ENCODE measurements at regions not wholly inside any gene's neighbourhood (a gene's known extent, or its start where the extent isn't known, plus 50 kb on each side); places are given as distances from the start of the nearest gene placed in this dataset.

- ChIA-PET CTCF (no interaction called here), RAD21 (ENCODE audit: low non-redundant PET in 1 of 2, low total read pairs in 2 of 2, uncharacterized antibody in 2 of 2, unreplicated experiment in 2 of 2) (no interaction called here), POLR2A (no interaction called here)
- H3K36me3 ChIP-seq (ENCODE audit: control insufficient read depth in 1 of 2, insufficient read depth in 2 of 2, low read length in 2 of 2) = no peaks in the 10 kb centered on the region
- no TSS peak for BruUV-seq (replicated peaks)
- H3K4me2 ChIP-seq (ENCODE audit: low read length) = no peak overlapping the region
- H3K27ac ChIP-seq (ENCODE audit: low read depth, low read length) = no peak overlapping the region
- no peaks in the 10 kb centered on the region for H4K20me1 ChIP-seq (ENCODE audit: insufficient read depth)
- no peaks in the 10 kb centered on the region for H3K79me2 ChIP-seq (ENCODE audit: insufficient read depth, low read length)
- H2AFZ ChIP-seq (ENCODE audit: low read depth, low read length, poor library complexity, severe bottlenecking) = no peak overlapping the region
- ATAC-seq (no peak), DNase-seq (ENCODE audit: low read depth, low spot score) (no peak)
- H3K9ac ChIP-seq (ENCODE audit: low read length) = no peak overlapping the region
- no peaks in the 10 kb centered on the region for H3K4me1 ChIP-seq (ENCODE audit: control insufficient read depth in 1 of 2, insufficient read depth in 2 of 2, low read length in 2 of 2)
- H3K27me3 ChIP-seq (ENCODE audit: insufficient read depth, low read length) = no peaks in the 10 kb centered on the region
- intact Hi-C loops (cut with micrococcal nuclease) = no loop called here
- H3K4me3 ChIP-seq (replicated peaks in 1 of 2; ENCODE audit: low read depth in 1 of 2, low read length in 2 of 2) = no peak overlapping the region
- no peaks in the 10 kb centered on the region for H3K9me3 ChIP-seq (ENCODE audit: control insufficient read depth in 1 of 2, insufficient read depth in 1 of 2, low read depth in 1 of 2, low read length in 2 of 2)
- no peaks in the 10 kb centered on the region for H3K9me2 ChIP-seq (ENCODE audit: insufficient read depth)
- TF ChIP-seq SIN3A (IDR thresholded peaks at IDR 0.05; ENCODE audit: low read depth) (no peak), CBX3 (IDR thresholded peaks at IDR 0.05; ENCODE audit: low read depth) (no peak), FOSL1 (IDR thresholded peaks at IDR 0.05; ENCODE audit: low read depth) (no peak), YY1 (IDR thresholded peaks at IDR 0.05; ENCODE audit: extremely low read depth, insufficient replicate concordance, low read depth, low read length) (no peak), ZFX (IDR thresholded peaks at IDR 0.05) (no peak), RAD21 (IDR thresholded peaks at IDR 0.05; ENCODE audit: low read depth) (no peak), SP1 (IDR thresholded peaks at IDR 0.05; ENCODE audit: low read depth) (no peak), ATF3 (IDR thresholded peaks at IDR 0.05) (no peak), JUND (IDR thresholded peaks at IDR 0.05) (no peak), ZBTB33 (IDR thresholded peaks at IDR 0.05; ENCODE audit: extremely low read depth, insufficient replicate concordance, low read length) (no peak), REST (IDR thresholded peaks at IDR 0.05; ENCODE audit: low read depth) (no peak)
Measured at GRCh38 chr5:68991279-68992084, 102.3 kb upstream of the SLC30A5 start.

Data from HCT116 (cell line).